GM12891 (cell line): ENCODE measurements at regions not wholly inside any gene's neighbourhood (a gene's known extent, or its start where the extent isn't known, plus 50 kb on each side); places are given as distances from the start of the nearest gene placed in this dataset.

ENCODE experiments used
- DNase-seq: peaks from one replicate; pipeline ENCODE4 v3.0.0; 2011; ENCODE audit warnings: low spot score; ENCODE audit not compliant: insufficient read length
- FAIRE-seq: peaks from 2 replicates; lab custom pipeline; 2011; peaks lifted over from hg19 to GRCh38; lab: Jason Lieb, UNC
- PAX5 ChIP-seq: IDR thresholded peaks from 2 replicates; pipeline ENCODE4 v1.6.1; 2011; ENCODE audit warnings: low read length, moderate library complexity, mild to moderate bottlenecking; ENCODE audit not compliant: insufficient read depth, severe bottlenecking
- POLR2A ChIP-seq: IDR thresholded peaks from 2 replicates; pipeline ENCODE4 v1.6.1; 2011; ENCODE audit warnings: low read depth, low read length, control low read depth
- POLR2AphosphoS5 ChIP-seq: IDR thresholded peaks from 2 replicates; pipeline ENCODE4 v1.6.1; 2011; ENCODE audit warnings: low read depth, low read length, control low read depth
- POU2F2 ChIP-seq: IDR thresholded peaks from 2 replicates; pipeline ENCODE4 v1.6.1; 2011; ENCODE audit warnings: low read depth, mild to moderate bottlenecking, control low read depth, low read length, moderate library complexity
- SPI1 ChIP-seq: IDR thresholded peaks from 2 replicates; pipeline ENCODE4 v1.6.1; 2011; ENCODE audit warnings: low read depth, low read length, control low read depth
- TAF1 ChIP-seq: IDR thresholded peaks from 2 replicates; pipeline ENCODE4 v1.6.1; 2011; ENCODE audit warnings: low read depth, low read length, control low read depth

DNA sequence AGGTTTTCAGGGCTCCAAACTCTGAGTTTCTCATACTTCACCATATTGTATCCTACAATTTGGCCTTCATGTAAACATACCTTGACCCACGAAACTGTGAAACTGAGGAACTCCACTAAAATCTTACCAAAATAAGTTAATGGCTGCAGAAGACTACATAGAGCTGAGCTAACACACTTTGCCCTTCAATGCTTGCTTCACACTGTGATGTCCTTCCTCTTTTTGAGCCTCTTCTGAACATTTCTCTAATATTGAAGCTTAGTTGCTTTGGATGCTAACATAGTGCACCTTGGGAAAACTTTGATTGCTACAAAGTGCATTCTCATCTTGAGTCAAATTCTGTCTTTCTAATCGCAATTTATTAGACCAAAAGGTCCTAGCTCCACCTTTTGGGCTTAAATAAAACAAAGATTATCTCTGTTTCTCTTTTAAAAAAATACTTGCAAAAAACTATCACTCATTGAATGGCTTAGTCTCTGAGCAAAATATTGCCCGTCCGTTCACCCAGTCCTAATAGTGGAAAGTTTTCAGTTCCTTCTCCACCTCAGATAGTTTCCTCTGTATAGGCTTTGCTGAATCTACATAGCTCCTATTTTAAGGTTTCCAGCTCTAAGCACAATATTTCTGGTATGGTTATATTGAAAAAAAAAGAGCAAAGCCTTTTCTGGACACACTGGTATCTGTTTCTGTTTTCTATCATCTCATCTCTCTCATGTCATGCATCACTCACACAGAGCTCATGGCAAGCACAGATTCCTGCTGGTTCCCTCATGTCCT lies 494.6 kb downstream of the RFPL4B start:
- TF ChIP-seq TAF1 = no peak
- TF ChIP-seq POLR2AphosphoS5 = no peak
- TF ChIP-seq PAX5 = no peak
- TF ChIP-seq POU2F2 = no peak
- TF ChIP-seq SPI1 = peak; percentile 74
- TF ChIP-seq POLR2A = no peak
- FAIRE-seq (peak; percentile 90), DNase-seq (no peak)

DNA sequence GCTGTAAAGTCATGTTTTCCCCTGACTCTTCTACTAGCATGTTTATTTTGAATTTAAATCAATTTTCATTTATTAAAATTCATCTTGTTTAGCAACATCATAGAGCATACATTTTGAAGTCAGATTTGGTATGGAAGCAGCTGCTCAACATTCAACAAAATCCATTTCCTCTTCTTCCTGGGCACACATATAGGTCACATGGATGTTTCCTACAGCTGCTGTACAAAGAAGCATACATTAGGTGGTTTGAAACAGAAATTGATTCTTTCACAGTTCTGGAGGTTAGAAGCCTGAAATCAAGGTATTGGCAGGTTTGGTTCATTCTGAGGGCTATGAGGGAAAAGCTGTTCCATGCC lies 495.2 kb downstream of the RFPL4B start:
- TF ChIP-seq POU2F2 (no peak), SPI1 (0 out of 2 replicates have a peak, but pooled peaks have one; percentile 37), TAF1 (no peak)
- FAIRE-seq (no peak), DNase-seq (no peak)

DNA sequence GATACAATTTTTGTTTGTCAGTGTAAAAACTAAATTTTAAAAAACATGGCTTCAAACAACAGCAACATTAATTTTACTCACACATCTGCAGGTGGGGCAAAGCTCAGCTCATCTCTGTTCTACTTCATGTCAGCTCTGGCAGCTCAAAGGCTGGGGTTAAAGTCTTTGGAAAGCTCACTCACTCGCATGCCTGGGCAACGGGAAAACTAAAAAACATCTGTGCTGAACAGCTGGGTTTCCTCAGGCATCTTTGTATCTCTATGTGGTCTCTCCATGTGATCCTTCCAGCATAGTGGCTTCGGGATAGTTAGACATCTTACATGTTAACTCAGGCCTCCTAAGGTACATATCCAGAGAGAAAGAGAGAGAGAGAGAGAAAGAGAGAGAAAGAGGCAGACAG lies 499.6 kb downstream of the RFPL4B start:
- TF ChIP-seq PAX5 (no peak), POU2F2 (no peak), TAF1 (no peak), POLR2AphosphoS5 (no peak), SPI1 (no peak), POLR2A (no peak)
- DNase-seq (no peak), FAIRE-seq (no peak)

DNA sequence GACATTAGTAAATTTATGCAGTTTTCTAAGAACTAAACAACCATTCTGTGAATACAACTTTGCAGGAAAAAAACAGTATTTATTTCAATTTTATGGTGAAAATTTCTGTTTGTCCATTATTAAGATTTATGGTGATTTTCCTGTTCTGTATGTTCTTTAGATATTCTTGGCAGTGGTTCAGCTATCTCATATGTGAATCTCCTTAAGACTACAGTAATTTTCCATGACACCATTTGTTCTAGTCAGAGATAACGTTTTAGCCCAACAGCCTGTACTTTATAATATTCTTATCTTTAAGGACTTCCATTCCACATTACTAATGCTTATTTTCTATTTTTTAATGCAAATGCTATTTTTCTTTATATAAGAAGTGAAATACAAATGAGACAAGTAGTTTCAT lies 504.0 kb downstream of the RFPL4B start:
- no peak for FAIRE-seq
- no peak for TF ChIP-seq SPI1
- no peak for TF ChIP-seq PAX5
- no peak for TF ChIP-seq POU2F2
- TF ChIP-seq POLR2AphosphoS5 = no peak
- no peak for TF ChIP-seq POLR2A
- no peak for TF ChIP-seq TAF1
- no peak for DNase-seq

DNA sequence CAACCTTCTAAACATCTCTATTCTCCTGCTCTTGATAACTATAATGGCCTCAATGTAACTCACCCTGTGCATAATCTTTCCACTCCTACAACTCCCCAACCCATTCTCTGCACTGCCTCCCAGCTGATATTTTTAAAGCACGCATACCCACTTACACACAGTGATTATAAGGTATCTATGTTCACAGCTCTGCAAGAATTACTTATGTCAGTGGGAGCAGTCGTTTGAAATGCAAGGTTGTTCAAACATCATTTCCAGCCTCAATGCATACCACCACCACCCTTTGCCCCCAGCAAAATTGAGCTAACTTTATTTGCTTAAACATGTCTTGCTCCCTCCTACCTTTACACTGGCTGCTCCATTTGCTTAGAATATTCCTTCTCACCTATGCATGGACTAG lies 506.0 kb downstream of the RFPL4B start:
- TF ChIP-seq TAF1 = no peak
- no peak for TF ChIP-seq POLR2AphosphoS5
- TF ChIP-seq PAX5 = no peak
- no peak for TF ChIP-seq POU2F2
- TF ChIP-seq SPI1 = no peak
- TF ChIP-seq POLR2A = no peak
- FAIRE-seq (no peak), DNase-seq (no peak)

DNA sequence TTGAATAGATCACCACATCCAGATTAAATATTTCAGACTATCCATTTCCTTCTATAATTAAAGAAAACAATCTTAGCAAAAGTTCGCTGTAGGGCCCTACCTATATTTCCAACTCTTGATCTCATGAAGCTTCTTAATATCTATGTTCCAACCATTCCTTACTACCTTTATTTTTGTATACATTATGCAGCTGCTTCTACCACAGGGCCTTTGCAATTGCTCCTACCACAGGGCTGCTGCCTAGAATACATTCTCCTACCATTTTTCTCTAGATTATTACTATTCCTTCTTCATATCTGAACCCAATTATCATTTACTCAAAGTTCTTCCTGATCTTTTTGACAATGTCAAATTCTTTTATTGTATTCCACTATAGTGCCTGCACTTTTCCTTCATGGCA lies 516.6 kb downstream of the RFPL4B start:
- TF ChIP-seq POLR2A (no peak), POLR2AphosphoS5 (no peak), POU2F2 (no peak), PAX5 (no peak), TAF1 (no peak), SPI1 (no peak)
- FAIRE-seq = no peak
- no peak for DNase-seq

DNA sequence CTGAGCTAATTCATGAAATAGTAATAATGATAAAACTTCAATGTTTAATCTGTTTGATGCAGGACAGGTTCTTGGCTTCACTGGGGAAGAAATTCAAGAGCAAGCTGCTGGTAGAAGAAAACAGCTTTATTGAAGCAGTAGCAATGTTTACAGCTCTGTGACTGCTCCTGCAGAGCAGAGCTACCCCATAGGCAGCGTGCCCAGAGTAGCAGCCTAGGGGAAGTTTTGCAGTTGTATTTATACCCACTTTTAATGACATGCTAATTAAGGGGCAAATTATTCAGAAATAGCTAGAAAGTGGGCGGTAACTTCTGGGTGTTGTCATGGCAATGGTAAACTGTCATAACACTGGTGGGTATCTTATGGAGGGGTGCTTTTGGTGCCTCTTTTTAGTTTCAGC lies 518.0 kb downstream of the RFPL4B start:
- no peak for TF ChIP-seq POLR2AphosphoS5
- no peak for TF ChIP-seq SPI1
- TF ChIP-seq TAF1 = no peak
- no peak for TF ChIP-seq POLR2A
- no peak for TF ChIP-seq PAX5
- no peak for TF ChIP-seq POU2F2
- DNase-seq (no peak), FAIRE-seq (no peak)

DNA sequence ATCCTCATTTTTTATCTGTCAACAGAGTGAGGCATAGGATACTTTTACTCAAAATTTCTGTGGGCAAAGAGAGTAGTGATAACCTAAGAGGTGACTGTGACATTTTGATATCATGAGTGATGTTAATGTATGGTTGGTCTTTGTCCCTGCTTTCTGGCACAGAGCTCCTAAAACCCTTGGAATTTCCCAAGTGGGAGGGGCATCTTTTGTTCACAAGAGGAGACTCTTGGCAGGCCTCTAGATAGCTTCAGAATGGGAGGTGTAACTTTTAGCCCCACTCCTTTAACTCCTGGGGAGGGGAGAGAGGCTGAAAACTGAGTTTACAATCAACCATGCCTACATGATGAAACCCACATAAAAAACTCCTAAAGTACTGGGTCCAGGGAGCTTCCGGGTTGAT lies 527.8 kb downstream of the RFPL4B start:
- DNase-seq (no peak), FAIRE-seq (no peak)
- TF ChIP-seq PAX5 = no peak
- no peak for TF ChIP-seq SPI1
- TF ChIP-seq POU2F2 = no peak
- TF ChIP-seq POLR2A = no peak

DNA sequence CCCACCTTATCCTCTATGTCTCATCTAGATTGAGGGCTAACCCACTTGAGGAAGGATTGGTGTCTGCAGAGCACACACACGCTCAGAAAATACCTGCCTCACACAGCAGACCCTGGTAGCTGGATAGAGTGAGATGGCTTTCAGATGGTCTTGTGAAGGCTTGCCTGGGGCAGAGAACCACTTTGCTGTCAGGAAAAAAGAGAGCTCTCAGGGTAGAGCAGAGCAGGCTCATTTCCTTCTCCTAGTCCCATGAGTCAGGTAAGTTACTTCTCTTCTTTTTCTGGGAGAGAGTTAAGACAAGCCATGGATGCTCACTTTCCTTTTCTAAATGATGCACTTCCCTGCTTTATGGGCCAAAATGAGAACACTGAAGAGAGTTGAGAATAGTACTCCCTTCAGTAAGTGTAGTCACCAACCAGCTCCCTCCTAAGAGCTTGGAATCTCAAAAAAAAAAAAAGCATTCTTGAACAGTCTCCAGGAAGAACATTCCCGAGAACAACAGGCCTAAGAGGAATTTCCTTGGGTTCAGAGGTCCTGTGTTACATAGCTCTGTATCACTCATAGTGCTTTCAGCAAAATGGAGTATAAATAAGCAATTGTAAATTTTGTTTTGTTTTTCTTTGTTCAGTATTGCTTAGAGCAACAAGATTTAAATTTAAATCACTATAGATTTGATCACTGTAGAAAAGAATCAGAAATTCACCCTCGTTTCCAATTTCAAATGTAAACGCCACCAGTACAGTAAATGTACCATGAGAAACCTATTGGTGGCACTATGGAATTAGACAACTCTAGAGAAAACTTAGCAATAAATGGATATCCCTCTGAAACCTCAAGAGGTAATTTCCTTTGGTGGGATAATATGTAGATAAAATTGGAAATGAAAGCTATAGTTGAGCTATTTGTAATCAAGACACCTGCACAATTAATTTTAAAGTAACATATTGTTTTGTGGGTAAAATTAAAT lies 530.3 kb downstream of the RFPL4B start:
- DNase-seq (no peak), FAIRE-seq (no peak)
- TF ChIP-seq POLR2AphosphoS5 (no peak), TAF1 (no peak), PAX5 (no peak)

DNA sequence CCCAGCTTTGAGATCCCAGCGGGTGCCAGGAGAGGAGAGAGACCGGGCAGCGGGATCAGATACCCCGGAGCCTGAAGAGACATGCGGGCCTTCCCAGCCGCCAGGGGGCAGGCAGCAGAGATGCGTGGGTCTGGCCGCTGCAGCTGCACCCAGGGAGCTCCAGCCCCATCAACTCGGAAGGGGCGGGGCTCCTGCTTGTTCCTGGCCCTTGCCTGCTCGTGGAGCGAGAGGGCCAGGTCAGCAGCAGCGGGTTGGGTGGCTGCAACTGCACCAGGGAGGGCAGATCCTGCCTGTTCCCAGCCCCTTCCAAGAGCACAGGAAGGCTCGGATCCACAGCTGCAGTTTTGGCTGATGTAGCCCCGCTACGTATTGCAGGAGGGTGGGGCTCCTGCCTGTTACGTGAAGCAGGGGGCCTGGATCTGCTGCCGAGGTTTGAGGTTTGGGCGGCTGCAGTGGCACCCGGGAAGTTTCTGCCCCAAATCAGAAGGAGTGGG lies 532.8 kb downstream of the RFPL4B start:
- FAIRE-seq (no peak), DNase-seq (no peak)
- TF ChIP-seq POLR2A (no peak), SPI1 (no peak), PAX5 (no peak), TAF1 (no peak), POLR2AphosphoS5 (no peak), POU2F2 (no peak)
